HG03432 (cell line): ENCODE measurements at regions not wholly inside any gene's neighbourhood (a gene's known extent, or its start where the extent isn't known, plus 50 kb on each side); places are given as distances from the start of the nearest gene placed in this dataset.
"Not testable (repeated sequence)": the region's sequence is repeated elsewhere in the genome, so short reads cannot be mapped to it uniquely, and the experiment has no call there.

Source experiments
- ATAC-seq: cut with Tn5 transposase; IDR thresholded peaks from one replicate; pipeline ENCODE4 v1.9.1; 2021; ENCODE audit warnings: mild to moderate bottlenecking, moderate library complexity; ENCODE audit not compliant: unreplicated experiment

GRCh38 chr3:106428565-106428994 is 559.8 kb upstream of the CBLB start:
- no peak for ATAC-seq

DNA sequence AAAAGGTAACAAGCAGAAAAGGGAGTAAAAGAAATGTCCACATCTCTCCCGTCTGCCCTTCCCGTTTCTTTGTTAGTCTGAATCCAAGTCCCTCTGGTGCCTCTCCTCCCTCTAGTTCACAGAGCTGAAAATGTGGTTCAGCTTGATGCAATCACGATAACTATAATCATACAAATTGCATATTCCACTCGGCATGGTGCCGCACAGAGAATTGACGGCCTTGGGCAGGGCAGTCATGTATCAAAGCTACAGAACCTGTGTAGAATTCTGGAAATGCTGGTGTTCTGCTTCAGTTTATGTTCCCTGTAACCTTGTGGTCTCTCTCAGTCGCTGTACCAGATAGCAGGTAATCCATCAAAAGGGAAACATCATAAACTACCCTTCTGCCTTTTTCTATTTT is 562.9 kb upstream of the CBLB start:
- no peak for ATAC-seq

DNA sequence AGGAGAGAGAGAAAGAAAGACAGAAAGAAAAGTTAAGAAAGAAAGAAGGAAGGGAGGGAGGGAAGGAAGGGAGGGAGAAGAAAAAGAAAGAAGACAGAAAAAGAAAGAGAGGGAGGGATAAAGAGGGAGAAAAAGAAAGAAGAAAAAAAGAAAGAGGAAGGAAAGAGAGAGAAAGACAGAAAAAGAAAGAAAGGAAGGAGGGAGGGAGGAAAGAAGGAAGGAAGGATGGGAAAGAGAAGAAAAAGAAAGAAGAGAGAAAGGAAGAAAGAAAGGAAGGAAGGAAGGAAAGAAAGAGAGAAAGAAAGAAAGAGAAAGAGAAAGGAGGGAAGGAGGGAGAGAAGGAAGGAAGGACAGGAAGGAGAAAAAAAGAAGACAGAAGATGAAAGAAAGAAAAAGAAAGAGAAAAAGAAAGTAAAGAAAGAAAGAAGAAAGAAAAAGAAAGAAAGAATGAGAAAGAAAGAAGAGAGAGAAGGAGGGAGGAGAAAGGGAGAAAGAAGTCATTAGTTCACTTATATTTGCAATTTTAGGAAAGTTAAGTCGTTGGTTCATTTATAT is 567.2 kb upstream of the CBLB start:
- ATAC-seq = no peak

DNA sequence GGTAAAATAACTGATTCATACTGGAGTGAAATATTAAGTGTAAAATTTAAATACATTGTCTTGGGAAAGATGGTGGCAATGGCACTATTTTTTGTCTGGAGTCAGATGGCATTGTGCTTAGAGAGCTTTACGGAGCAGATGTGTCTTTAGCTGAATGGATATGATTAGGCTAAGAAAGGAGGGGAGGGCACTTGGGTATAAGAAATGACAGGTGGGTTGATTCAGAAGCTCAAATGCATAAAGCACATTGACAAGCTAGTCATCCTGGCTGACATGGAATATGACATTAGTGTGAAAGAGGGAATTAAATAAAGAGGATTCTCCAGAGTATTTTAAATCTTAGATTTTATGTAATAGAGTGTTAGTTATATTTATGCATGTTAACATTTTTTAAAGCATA is 570.1 kb upstream of the CBLB start:
- ATAC-seq = no peak

- peak; percentile 64 for ATAC-seq
Observed at GRCh38 chr3:106440672-106441071, 571.9 kb upstream of the CBLB start.

GRCh38 chr3:106446271-106446670 is 577.5 kb upstream of the CBLB start:
- ATAC-seq = no peak

GRCh38 chr3:106447723-106448301 is 579.0 kb upstream of the CBLB start:
- no peak for ATAC-seq

DNA sequence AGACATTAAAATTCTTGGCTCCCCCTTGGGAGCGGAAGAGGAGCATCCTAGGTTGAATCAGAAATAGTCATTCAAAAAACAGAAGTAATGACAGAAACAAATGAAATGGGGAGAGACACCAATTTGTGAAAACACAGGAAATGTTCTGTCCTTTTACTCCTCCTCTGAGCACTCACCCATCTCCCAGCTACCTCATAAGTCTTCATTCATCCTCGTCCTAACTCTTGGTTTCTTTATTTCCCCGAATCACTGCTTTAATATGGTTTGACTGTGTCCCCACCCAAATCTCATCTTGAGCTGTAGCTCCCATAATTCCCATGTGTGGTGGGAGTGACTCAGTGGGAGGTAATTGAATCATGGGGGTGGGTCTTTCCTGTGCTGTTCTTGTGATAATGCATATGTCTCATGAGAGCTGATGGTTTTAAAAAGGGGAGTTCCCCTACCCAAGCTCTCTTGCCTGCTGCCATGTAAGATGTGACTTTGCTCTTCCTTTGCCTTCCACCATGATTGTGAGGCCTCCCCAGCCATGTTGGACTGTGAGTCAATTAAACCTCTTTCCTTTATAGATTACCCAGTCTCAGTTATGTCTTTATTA is 579.7 kb upstream of the CBLB start:
- not testable (repeated sequence) for ATAC-seq

DNA sequence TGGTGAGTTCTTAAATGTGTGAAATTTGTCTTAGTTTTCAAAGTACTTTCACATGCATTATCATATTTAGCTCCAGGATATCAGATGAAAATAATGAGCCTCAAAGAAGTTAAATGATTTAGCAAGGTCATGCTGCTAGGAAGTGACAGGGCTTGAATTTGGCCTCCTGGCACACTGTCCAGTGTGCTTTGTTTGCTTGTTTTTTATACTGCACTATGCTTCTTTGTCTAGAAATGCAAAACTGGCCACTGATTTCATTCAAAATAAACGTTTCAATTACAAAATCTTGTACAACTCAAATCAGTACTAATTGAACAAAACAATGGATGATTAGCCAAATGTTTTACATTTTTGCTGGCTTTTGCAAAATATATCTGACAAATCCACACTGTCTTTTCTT is 583.3 kb upstream of the CBLB start:
- no peak for ATAC-seq

DNA sequence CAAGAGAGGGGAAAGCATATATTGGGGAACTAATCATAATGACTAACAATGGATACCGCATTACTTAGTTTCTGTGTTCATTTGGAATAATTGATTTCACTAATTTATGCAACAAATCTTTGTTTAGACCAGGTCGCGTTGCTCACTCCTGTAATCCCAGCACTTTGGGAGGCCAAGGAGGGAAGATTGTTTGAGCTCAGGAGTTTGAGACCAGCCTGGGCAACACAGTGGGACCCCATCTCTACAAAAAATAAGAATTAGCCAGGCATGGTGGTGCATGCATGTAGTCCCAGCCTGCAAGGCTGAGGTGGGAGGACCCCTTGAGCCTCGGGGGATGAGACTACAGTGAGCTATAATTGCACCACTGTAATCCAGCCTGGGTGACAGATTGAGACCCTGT is 585.7 kb upstream of the CBLB start:
- ATAC-seq = no peak

DNA sequence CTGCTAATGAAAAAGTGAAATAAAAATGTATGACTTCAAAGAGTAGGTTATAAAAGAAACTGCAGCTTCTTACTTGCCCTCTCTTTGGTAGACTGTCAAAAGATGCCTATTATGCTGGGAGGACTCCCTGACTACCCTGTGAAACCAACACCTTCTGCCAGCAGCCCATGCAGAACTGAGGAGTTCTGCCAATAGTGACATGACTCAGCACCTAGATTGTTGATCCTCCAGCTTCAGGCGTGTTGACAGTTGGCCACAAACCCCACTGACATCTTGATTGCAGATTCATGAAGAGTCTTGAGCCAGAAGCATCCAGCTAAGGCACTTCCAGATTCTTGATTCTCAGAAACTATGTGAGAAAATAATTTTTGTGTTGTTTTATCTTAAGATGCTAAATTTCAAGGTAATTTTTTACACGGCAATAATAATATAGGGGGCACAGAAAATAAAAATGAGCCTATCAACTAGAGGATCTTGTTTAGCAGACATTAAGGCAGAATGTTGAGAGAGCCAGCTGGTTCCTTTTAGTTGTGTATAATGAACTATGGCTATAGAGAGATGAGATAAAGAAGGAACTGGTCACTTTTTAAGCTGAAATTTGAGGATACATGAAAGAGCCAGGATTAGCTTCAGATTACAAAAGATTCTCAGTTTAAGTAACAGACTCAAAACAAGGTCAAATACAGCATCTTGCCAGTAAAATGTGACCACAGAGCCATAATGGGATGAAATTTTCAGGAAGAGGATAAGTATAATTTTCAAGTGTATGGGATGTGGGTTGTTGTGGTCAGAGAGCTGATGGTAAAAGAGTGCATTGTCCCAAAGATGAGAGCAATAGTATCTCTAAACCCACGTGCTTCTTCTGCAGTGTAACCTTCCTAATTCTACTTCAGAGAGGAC is 588.7 kb upstream of the CBLB start:
- ATAC-seq = peak; percentile 100

DNA sequence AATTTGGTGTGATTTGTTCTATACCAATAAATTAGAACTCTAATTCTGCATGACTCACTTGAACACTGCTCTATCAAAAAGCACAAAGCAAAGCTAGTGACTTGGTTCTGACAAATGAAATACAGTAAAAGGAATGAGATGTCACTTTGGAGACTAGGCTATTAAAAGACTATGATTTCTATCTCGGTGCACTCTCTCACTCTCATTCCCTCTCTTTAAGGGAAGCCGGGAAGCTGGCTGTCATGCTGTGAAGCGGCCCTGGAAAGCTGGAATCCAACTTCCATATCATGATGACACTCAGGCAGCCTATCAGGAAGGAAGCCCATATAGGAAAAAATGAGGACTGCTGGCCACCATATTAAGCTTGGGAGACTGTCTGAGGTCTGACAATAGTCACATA is 590.1 kb upstream of the CBLB start:
- no peak for ATAC-seq

DNA sequence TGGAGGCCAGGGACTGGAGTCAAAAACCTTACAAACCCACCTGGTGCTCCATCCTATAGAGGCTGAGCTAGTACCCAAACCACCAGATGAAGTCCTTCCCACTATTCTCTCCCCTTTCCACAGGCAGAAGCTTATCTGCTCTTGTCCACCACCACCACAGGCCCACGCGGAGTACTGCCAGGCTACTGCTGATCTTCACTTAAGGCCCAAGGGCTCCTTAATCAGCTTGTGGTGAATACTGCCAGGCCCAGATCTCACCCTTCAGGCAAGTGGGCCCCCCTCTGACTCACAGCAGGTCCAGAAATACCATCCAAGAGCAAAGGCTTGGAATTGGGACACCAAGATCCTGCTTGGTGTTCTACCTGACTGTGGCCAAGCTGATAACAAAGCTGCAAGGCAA is 598.1 kb upstream of the CBLB start:
- no peak for ATAC-seq

GRCh38 chr3:106473576-106474475 is 605.0 kb upstream of the CBLB start:
- no peak for ATAC-seq

GRCh38 chr3:106482451-106482850 is 613.6 kb upstream of the CBLB start:
- ATAC-seq = no peak

- ATAC-seq = no peak
Observed at GRCh38 chr3:106485217-106485616, 616.4 kb upstream of the CBLB start.

- no peak for ATAC-seq
Observed at GRCh38 chr3:106485802-106486201, 617.0 kb upstream of the CBLB start.

DNA sequence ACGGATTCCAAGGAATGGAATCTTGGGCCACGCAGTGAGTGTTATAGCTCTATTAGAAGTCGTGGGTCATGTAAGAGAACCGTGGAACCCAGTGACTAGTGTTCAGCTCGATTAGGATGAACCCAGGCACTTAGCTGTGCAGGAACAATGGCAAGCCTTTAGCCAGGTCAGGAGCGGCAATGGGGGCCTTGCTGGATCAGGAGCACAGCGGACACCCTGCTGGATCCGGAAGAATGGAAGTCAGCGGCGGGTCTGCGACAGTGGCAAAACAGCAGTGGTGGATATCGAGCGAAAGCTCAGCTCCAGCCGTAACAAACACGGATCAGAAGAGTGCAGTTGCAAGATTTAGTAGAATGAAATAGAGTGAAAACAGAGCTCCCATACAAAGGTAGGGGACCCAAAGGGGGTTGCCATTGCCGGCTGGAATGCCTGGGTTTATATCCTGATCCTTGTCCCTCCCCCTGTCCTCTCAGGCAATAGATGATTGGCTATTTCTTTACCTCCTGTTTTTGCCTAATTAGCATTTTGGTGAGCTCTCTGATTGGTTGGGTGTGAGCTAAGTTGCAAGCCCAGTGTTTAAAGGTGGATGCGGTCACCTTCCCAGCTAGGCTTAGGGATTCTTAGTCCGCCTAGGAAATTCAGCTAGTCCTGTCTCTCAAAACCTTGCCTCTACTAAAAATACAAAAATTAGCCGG is 618.3 kb upstream of the CBLB start:
- ATAC-seq = not testable (repeated sequence)

GRCh38 chr3:106488331-106488730 is 619.5 kb upstream of the CBLB start:
- ATAC-seq = no peak

- ATAC-seq = no peak
Observed at GRCh38 chr3:106491796-106492195, 623.0 kb upstream of the CBLB start.
